HuH-7.5 (cell line): ENCODE measurements at regions not wholly inside any gene's neighbourhood (a gene's known extent, or its start where the extent isn't known, plus 50 kb on each side); places are given as distances from the start of the nearest gene placed in this dataset.

ENCODE experiments used
- DNase-seq: peaks from one replicate; pipeline ENCODE4 v3.0.0; 2011; ENCODE audit warnings: low spot score

GRCh38 chr18:77520767-77521166 lies 271.1 kb downstream of the GALR1 start:
- no peak for DNase-seq

- DNase-seq, result no peak
Observed at GRCh38 chr18:77522051-77522675, 272.5 kb downstream of the GALR1 start.

GRCh38 chr18:77524909-77525308 lies 275.3 kb downstream of the GALR1 start:
- DNase-seq, result no peak

GRCh38 chr18:77526962-77527361 lies 277.3 kb downstream of the GALR1 start:
- no peak for DNase-seq

GRCh38 chr18:77528872-77529271 lies 279.2 kb downstream of the GALR1 start:
- DNase-seq, result no peak

- no peak for DNase-seq
Observed at GRCh38 chr18:77529492-77530176, 280.0 kb downstream of the GALR1 start.

GRCh38 chr18:77530732-77531131 lies 281.1 kb downstream of the GALR1 start:
- DNase-seq, result no peak

GRCh38 chr18:77539860-77540259 lies 290.2 kb downstream of the GALR1 start:
- no peak for DNase-seq

- no peak for DNase-seq
Observed at GRCh38 chr18:77544792-77545191, 295.1 kb downstream of the GALR1 start.

- no peak for DNase-seq
Observed at GRCh38 chr18:77547757-77548156, 298.1 kb downstream of the GALR1 start.

GRCh38 chr18:77548790-77549420 lies 299.3 kb downstream of the GALR1 start:
- DNase-seq, result no peak

GRCh38 chr18:77550625-77551024 lies 301.0 kb downstream of the GALR1 start:
- DNase-seq, result no peak

GRCh38 chr18:77551055-77551454 lies 301.4 kb downstream of the GALR1 start:
- no peak for DNase-seq

GRCh38 chr18:77552945-77553344 lies 303.3 kb downstream of the GALR1 start:
- no peak for DNase-seq

- no peak for DNase-seq
Observed at GRCh38 chr18:77554061-77554460, 304.4 kb downstream of the GALR1 start.

- DNase-seq, result no peak
Observed at GRCh38 chr18:77557046-77557587, 307.5 kb downstream of the GALR1 start.

GRCh38 chr18:77559274-77559910 lies 309.7 kb downstream of the GALR1 start:
- no peak for DNase-seq

GRCh38 chr18:77560341-77560992 lies 310.8 kb downstream of the GALR1 start:
- no peak for DNase-seq

- DNase-seq, result no peak
Observed at GRCh38 chr18:77566604-77567003, 317.0 kb downstream of the GALR1 start.

- DNase-seq, result no peak
Observed at GRCh38 chr18:77567205-77567604, 317.6 kb downstream of the GALR1 start.

GRCh38 chr18:77571743-77572142 lies 322.1 kb downstream of the GALR1 start:
- DNase-seq, result no peak

- no peak for DNase-seq
Observed at GRCh38 chr18:77572537-77572936, 322.9 kb downstream of the GALR1 start.
